CD14-positive monocyte (primary cell): ENCODE measurements at regions not wholly inside any gene's neighbourhood (a gene's known extent, or its start where the extent isn't known, plus 50 kb on each side); places are given as distances from the start of the nearest gene placed in this dataset.

Experiments
- DNase-seq, 3 donors: peaks; one replicate each; pipeline ENCODE4 v3.0.0-alpha.2; 2011 to 2022
- H2AFZ ChIP-seq: 2 replicates; pipeline ENCODE4 v1.6.0; 2012; ENCODE audit warnings: mild to moderate bottlenecking, low read depth, low read length, inconsistent platforms; ENCODE audit not compliant: insufficient read depth, poor library complexity, severe bottlenecking
- H3K27ac ChIP-seq, 2 donors: 1 replicate in 1 of 2; 2 replicates in 1 of 2; pipeline ENCODE4 v1.5.1; 2012 to 2013; ENCODE audit warnings: low read length in 2 of 2, control low read depth in 1 of 2, inconsistent platforms in 1 of 2, low read depth in 1 of 2, mild to moderate bottlenecking in 1 of 2
- H3K27me3 ChIP-seq, 2 donors: one replicate each; pipeline versions ENCODE4 v1.6.0 to v1.6.1; 2011 to 2013; ENCODE audit warnings: low read length in 2 of 2; ENCODE audit not compliant: control insufficient read depth in 2 of 2, insufficient read depth in 2 of 2
- H3K36me3 ChIP-seq, 2 donors: replicated peaks in 1 of 2; 1 replicate in 1 of 2; 2 replicates in 1 of 2; pipeline versions ENCODE4 v1.5.1 to v1.6.1; 2012 to 2013; ENCODE audit warnings: low read length in 2 of 2, control low read depth in 1 of 2, inconsistent platforms in 1 of 2, mild to moderate bottlenecking in 1 of 2; ENCODE audit not compliant: insufficient read depth in 2 of 2, control insufficient read depth in 1 of 2
- H3K4me1 ChIP-seq, 2 donors: 1 replicate in 1 of 2; 2 replicates in 1 of 2; pipeline versions ENCODE4 v1.5.1 to v1.6.1; 2012 to 2013; ENCODE audit warnings: low read length in 2 of 2, control low read depth in 1 of 2, inconsistent platforms in 1 of 2, mild to moderate bottlenecking in 1 of 2, moderate library complexity in 1 of 2; ENCODE audit not compliant: insufficient read depth in 2 of 2, control insufficient read depth in 1 of 2
- H3K4me2 ChIP-seq: replicated peaks from 2 replicates; pipeline ENCODE3; 2012; ENCODE audit warnings: low read length, moderate library complexity, mild to moderate bottlenecking; ENCODE audit not compliant: poor library complexity, severe bottlenecking; ENCODE audit errors: extremely low read depth
- H3K4me3 ChIP-seq, 3 experiments: fragments of 200-600 bp in 1 of 3; sonication (generic) in 1 of 3; replicated peaks in 1 of 3; 1 replicate in 2 of 3; 2 replicates in 1 of 3; pipeline ENCODE4 v1.5.1; 2011 to 2013; ENCODE audit warnings: low read length in 3 of 3, mild to moderate bottlenecking in 3 of 3, control low read depth in 2 of 3, low read depth in 2 of 3, inconsistent platforms in 1 of 3, moderate library complexity in 1 of 3
- H3K79me2 ChIP-seq: 2 replicates; pipeline ENCODE4 v1.6.0; 2012; ENCODE audit warnings: mild to moderate bottlenecking, control low read depth, inconsistent platforms, low read length, moderate library complexity; ENCODE audit not compliant: insufficient read depth
- H3K9ac ChIP-seq: 2 replicates; pipeline ENCODE4 v1.6.0; 2017; ENCODE audit warnings: low read length, mild to moderate bottlenecking; ENCODE audit not compliant: insufficient read depth, poor library complexity, severe bottlenecking
- H3K9me3 ChIP-seq, 2 donors: replicated peaks in 1 of 2; 1 replicate in 1 of 2; 2 replicates in 1 of 2; pipeline versions ENCODE4 v1.5.1 to v1.6.1; 2012 to 2013; ENCODE audit warnings: low read length in 2 of 2, control low read depth in 1 of 2; ENCODE audit not compliant: control insufficient read depth in 1 of 2, insufficient read depth in 1 of 2
- H4K20me1 ChIP-seq: 2 replicates; pipeline ENCODE4 v1.6.0; 2012; ENCODE audit warnings: mild to moderate bottlenecking, low read length, control low read depth, moderate library complexity; ENCODE audit not compliant: insufficient read depth
- H3K27ac Mint-ChIP-seq, 7 donors: one replicate each; pipeline ENCODE4 v1.8.0; 2020; ENCODE audit warnings: mild to moderate bottlenecking in 7 of 7, mixed read lengths in 7 of 7, moderate library complexity in 6 of 7, inconsistent platforms in 2 of 7
- H3K27me3 Mint-ChIP-seq, 3 donors: one replicate each; pipeline ENCODE4 v1.8.0; 2021 to 2022; ENCODE audit warnings: low read depth in 3 of 3, mild to moderate bottlenecking in 3 of 3, mixed read lengths in 3 of 3, moderate library complexity in 3 of 3, inconsistent platforms in 1 of 3
- H3K36me3 Mint-ChIP-seq, 2 donors: one replicate each; pipeline ENCODE4 v1.8.0; 2020; ENCODE audit warnings: mixed read lengths in 2 of 2, inconsistent platforms in 1 of 2, mild to moderate bottlenecking in 1 of 2
- H3K4me1 Mint-ChIP-seq: one replicate; pipeline ENCODE4 v1.8.0; 2020; ENCODE audit warnings: mild to moderate bottlenecking, mixed read lengths
- H3K4me3 Mint-ChIP-seq, 2 donors: one replicate each; pipeline ENCODE4 v1.8.0; 2020; ENCODE audit warnings: mild to moderate bottlenecking in 2 of 2, mixed read lengths in 2 of 2, moderate library complexity in 1 of 2
- H3K9me3 Mint-ChIP-seq, 7 donors: one replicate each; pipeline ENCODE4 v1.8.0; 2020 to 2022; ENCODE audit warnings: mixed read lengths in 7 of 7, mild to moderate bottlenecking in 6 of 7, moderate library complexity in 6 of 7, inconsistent platforms in 2 of 7
- CTCF ChIP-seq: fragments of 200-600 bp; IDR thresholded peaks from one replicate; pipeline ENCODE4 v1.8.0; 2022; ENCODE audit warnings: antibody characterized with exemption, mild to moderate bottlenecking
- WGBS: methylation state at CpG from one replicate; pipeline ENCODE4 v1.1.5; 2013; ENCODE audit warnings: missing lambda C conversion rate; ENCODE audit not compliant: insufficient coverage; 5-methylcytosine and 5-hydroxymethylcytosine counted together
- intact Hi-C, 2 donors: fragments of 100-400 bp; cut with micrococcal nuclease; formaldehyde crosslinking; loops; one replicate each; pipeline versions ENCODE4 v1.15.0 to v1.15.1; 2023

- Mint-ChIP-seq H3K27me3 (no peaks in the 10 kb centered on the region), H3K4me3 (no peak overlapping the region), H3K27ac (no peak overlapping the region), H3K4me1 (no peaks in the 10 kb centered on the region), H3K9me3 (peaks cover 2 to 10% (median 5%) of the 10 kb centered on the region in 7 donors), H3K36me3 (no peaks in the 10 kb centered on the region)
- no CpG with 5 or more reads among the region's 1 CpG for WGBS
- H3K9me3 ChIP-seq, result peaks cover 5 to 9% of the 10 kb centered on the region in 2 donors
- no peak overlapping the region for H3K9ac ChIP-seq
- H3K36me3 ChIP-seq, result no peaks in the 10 kb centered on the region
- no peak overlapping the region for H2AFZ ChIP-seq
- no peak for DNase-seq
- H3K79me2 ChIP-seq, result no peaks in the 10 kb centered on the region
- no peaks in the 10 kb centered on the region for H3K27me3 ChIP-seq
- H3K4me1 ChIP-seq, result no peaks in the 10 kb centered on the region
- intact Hi-C loops, result no loop called here
- no peaks in the 10 kb centered on the region for H4K20me1 ChIP-seq
- H3K4me2 ChIP-seq, result no peak overlapping the region
- H3K27ac ChIP-seq, result no peak overlapping the region
- no peak for TF ChIP-seq CTCF
- no peak overlapping the region for H3K4me3 ChIP-seq
Measured at GRCh38 chr6:54747955-54748354, 98.6 kb upstream of the FAM83B start.

GRCh38 chr6:54754406-54754805, 92.2 kb upstream of the FAM83B start:
- Mint-ChIP-seq H3K4me3 (no peak overlapping the region), H3K4me1 (no peaks in the 10 kb centered on the region), H3K9me3 (peaks cover 0 to 5% (median 0%) of the 10 kb centered on the region in 7 donors), H3K27ac (no peak overlapping the region), H3K36me3 (no peaks in the 10 kb centered on the region), H3K27me3 (peaks cover 0 to 2% (median 0%) of the 10 kb centered on the region in 3 donors)
- Histone ChIP-seq H3K4me2 (no peak overlapping the region), H3K79me2 (no peaks in the 10 kb centered on the region), H3K36me3 (no peaks in the 10 kb centered on the region), H4K20me1 (no peaks in the 10 kb centered on the region), H3K9me3 (peaks cover 6 to 10% of the 10 kb centered on the region in 2 donors), H3K9ac (no peak overlapping the region), H3K4me1 (no peaks in the 10 kb centered on the region), H3K27ac (no peak overlapping the region), H3K4me3 (no peak overlapping the region), H2AFZ (no peak overlapping the region), H3K27me3 (no peaks in the 10 kb centered on the region)
- intact Hi-C loops, result no loop called here
- no peak for DNase-seq
- TF ChIP-seq CTCF, result no peak
- no CpG with 5 or more reads among the region's 1 CpG for WGBS
